HG02852 (cell line): ENCODE measurements at regions not wholly inside any gene's neighbourhood (a gene's known extent, or its start where the extent isn't known, plus 50 kb on each side); places are given as distances from the start of the nearest gene placed in this dataset.
"Not testable (repeated sequence)": the region's sequence is repeated elsewhere in the genome, so short reads cannot be mapped to it uniquely, and the experiment has no call there.

Source experiments
- ATAC-seq: cut with Tn5 transposase; IDR thresholded peaks from one replicate; pipeline ENCODE4 v1.9.1; 2021; ENCODE audit warnings: mild to moderate bottlenecking, moderate library complexity; ENCODE audit not compliant: unreplicated experiment

- no peak for ATAC-seq
Measured at GRCh38 chr9:24721621-24722020, 175.9 kb upstream of the IZUMO3 start.

DNA sequence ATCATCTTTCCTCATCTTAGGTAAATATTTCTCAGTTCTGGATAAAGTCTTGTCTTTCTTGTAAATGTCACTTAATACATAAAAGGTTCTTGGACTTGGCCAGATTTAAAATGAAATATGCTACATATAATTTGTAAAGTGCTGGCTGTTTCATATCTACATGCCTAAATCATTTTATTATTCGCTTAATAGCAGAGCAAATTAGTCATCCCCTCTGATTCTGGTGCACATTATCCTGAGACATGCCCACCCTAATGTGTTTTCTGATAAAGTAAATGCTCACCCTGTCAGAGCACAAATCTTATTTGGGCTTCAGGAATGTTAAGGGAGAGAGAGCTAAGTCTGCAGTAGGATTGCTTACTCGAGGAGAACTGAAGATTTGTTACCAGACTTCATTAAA, 166.5 kb upstream of the IZUMO3 start:
- ATAC-seq = no peak

- no peak for ATAC-seq
Measured at GRCh38 chr9:24708814-24709213, 163.1 kb upstream of the IZUMO3 start.

DNA sequence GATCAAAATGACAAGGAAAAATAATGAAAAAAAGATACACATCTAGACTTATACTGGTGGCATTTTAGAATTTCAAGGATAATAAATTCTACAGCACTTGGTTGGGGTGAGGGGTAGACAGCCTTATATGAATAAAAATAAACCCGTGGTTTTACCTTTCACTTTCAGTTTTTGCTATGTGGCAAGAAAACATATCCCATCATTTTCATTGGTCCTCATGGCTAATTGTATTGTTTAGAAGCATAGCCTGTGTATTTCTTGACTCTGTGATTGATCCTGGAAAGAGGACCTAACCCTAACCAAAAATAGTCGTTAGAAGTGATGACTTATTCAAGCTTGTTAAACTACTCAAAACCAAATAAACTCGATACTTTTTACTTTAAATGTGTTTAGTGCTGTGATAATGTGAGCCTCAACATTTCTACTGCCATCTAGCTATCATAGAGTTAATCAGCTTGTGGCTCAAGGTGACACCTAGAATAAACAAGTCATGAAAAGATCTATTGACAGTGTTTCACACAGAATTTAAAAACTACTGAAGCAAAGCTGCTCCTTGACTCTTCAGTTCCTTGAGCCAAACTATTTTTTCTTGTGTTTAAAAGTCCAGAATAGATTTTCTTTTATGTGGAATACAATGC, 153.3 kb upstream of the IZUMO3 start:
- no peak for ATAC-seq

DNA sequence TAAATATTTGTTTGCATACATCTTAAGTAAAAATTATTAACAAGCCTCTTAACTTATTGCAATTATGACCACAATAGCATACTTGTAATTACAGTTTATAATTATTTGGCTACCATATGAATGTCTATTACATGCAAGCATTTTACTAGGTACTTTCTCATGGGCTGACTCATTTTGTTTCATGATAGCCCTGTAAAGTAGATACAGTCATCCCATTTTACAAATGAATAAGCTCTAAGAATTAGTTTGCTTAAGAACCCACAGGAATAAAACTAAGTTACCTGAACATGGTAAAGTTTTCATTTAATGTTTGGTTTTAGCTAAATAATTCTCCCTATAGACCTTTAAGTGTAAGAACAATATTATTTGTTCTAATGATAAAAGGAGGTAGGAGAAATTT, 126.6 kb upstream of the IZUMO3 start:
- ATAC-seq = no peak

GRCh38 chr9:24657387-24657786, 111.7 kb upstream of the IZUMO3 start:
- no peak for ATAC-seq

- ATAC-seq = no peak
Measured at GRCh38 chr9:24652181-24652580, 106.5 kb upstream of the IZUMO3 start.

GRCh38 chr9:24628809-24629208, 83.1 kb upstream of the IZUMO3 start:
- not testable (repeated sequence) for ATAC-seq

DNA sequence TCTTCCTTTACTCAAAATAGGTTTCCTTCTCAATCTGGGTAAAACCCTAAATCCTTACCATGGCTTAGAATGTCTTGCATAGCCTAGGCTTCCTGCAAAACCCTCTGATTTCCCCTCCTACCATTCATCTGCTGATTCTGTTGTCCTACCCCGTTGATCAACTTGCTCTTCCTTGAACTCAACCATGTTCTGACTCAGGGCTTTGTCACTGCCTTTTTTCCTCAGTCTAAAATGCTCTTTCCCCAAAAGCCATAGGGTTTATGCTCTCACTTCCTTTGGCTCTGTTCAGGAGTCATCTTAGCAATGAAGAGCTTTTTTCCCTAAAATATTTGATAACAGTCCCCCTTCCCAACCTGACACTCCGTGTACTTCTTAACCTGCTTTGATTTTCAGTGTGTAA, 79.4 kb upstream of the IZUMO3 start:
- ATAC-seq = no peak

DNA sequence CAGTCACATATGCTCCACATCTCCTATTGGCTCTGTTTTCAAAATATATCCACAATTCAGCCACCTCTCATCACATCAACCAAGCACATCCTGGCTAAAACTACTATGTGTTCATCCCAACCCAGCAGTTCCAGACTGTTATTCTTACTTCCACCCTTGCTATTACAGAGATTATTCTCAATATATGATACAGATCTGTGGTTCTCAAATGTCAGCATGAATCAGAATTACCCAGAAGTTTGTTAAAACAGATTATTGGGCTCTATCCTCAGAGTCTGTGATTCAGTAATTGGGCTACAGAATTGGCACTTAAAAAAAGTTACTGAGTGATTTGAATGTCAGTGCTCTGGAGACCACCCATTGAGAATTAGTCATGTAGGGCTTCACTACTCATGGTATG, 78.8 kb upstream of the IZUMO3 start:
- ATAC-seq = no peak

GRCh38 chr9:24620741-24621140, 75.0 kb upstream of the IZUMO3 start:
- no peak for ATAC-seq

- no peak for ATAC-seq
Measured at GRCh38 chr9:24616863-24617262, 71.2 kb upstream of the IZUMO3 start.

GRCh38 chr9:24614070-24614469, 68.4 kb upstream of the IZUMO3 start:
- ATAC-seq = no peak

DNA sequence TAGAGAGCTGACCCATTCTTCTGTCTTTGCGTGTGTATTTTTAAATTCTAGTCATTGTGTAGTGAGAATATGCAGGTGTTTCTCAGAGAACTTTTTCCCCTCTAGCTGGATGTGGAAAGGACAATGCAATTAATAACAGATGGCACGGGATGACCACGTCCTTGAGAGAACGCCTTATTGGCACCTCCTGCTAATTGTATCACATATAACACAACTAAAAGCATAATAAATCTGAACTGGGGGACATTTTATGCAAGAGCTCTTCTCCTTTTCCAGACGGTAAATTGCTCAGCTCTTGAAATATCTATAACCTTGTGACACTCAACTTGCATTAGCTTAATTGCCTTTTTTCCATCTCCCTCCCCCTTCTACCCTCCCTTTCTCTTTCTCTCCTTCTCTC, 62.9 kb upstream of the IZUMO3 start:
- ATAC-seq = no peak

DNA sequence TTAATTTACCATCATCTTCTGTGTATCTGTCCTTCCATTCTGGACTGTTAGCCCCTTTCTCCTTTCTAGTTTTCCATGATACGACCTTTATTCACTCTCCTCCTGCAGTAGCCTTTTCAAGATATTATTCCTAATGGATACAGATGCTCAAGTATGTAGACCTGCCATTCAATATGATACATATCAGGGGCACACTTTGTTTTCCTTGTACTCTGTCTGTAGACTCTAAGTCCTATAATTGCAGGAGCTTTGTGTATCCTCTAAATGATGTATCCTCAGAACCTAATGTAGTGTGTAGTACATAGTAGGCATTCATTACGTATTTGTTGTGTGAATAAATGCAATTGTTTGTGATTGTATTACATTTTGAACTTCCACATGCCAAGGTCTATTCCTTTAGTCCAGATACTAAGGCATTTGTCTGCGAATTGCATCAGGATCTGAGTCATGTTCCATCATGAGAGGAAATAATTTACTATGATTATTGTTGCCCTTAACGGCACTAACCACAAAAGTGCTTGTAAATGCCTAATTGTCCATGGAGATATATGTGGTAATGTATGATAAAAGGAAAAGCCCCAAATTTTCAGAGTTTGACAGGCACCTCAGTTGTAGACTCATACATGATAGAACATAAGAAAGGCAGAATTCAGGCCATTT, 57.1 kb upstream of the IZUMO3 start:
- ATAC-seq = no peak
